ENCODE measurements at regions not wholly inside any gene's neighbourhood (a gene's known extent, or its start where the extent isn't known, plus 50 kb on each side); places are given as distances from the start of the nearest gene placed in this dataset.

DNA sequence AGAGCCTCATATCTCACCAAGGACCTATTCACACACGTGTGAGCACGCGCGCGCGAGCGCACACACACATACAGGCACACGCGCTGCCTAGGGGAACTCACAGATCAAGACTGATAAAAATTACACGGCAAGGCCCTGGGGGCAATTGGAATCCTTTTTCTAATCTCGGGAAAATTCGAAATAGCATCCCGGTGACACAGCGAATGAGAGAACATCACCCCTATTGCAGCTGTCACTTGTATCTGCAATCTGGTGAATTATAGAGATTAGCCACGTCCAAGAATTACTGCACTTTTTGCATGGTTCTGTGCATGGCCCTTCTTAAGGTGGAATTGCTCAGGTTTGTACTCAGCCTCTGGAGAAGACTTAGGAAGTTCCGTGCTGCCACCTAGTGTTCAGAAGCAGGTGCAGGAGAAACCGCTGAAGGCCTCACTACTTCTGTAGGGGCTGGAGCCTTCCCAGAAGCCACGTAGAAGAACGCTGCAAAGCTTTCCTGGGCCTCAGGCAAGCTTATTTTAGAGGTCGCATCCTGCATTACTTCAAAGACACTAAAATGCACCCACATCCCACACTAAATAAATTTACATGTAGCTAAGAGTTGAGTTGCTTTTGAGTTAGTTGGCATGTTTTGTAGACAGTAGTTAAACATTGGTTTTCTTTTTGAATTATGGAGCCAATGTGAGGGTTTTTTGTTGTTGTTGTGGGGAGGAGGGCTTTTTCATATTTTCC, 229.2 kb upstream of the CAMK1G start:
- Histone ChIP-seq H3K4me2 (ENCODE audit: low read depth, low read length, poor library complexity, severe bottlenecking) (no peak overlapping the region), H3K36me3 (ENCODE audit: insufficient read depth, low read length) (no peaks in the 10 kb centered on the region), H3K4me3 (ENCODE audit: low read length, poor library complexity, severe bottlenecking) (no peak overlapping the region), H3K4me1 (ENCODE audit: insufficient read depth, low read length, poor library complexity, severe bottlenecking) (no peaks in the 10 kb centered on the region), H4K20me1 (ENCODE audit: insufficient read depth, low read length, poor library complexity, severe bottlenecking) (no peaks in the 10 kb centered on the region), H2AFZ (ENCODE audit: low read length) (peak overlapping the region; percentile 36; the same call in 1 of the 2 replicates), H3F3A (ENCODE audit: low read depth) (no peaks in the 10 kb centered on the region), H3K9ac (ENCODE audit: low read depth, low read length, poor library complexity, severe bottlenecking) (no peak overlapping the region), H3K9me3 (ENCODE audit: insufficient read depth, low read depth, low read length) (no peaks in the 10 kb centered on the region), H3K9me2 (replicated peaks; ENCODE audit: low read depth, low read length) (no peaks in the 10 kb centered on the region), H3K27me3 (ENCODE audit: insufficient read depth, low read length, poor library complexity, severe bottlenecking) (no peaks in the 10 kb centered on the region), H3K79me2 (ENCODE audit: insufficient read depth, low read length) (no peaks in the 10 kb centered on the region)
- TF ChIP-seq CTCF (conservative IDR thresholded peaks at IDR 0.05; ENCODE audit: low read length) (peak; percentile 85), EZH2phosphoT487 (IDR thresholded peaks at IDR 0.05; ENCODE audit: borderline replicate concordance) (no peak)

DNA sequence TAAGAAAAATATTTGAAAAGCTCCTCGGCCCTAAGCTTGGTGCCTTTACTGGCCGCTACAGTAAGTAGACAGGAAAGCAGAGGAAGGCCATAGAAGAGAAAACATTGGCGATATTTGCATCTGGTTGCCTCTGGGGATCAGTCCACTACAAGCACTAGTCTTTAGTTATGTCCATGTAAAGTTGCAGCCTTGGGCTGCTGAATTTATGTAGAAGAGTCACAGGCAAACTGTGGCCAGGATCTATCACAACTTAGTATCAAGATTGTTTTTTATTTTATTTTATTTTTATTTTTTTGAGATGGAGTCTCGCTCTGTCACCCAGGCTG, 228.7 kb upstream of the CAMK1G start:
- TF ChIP-seq CTCF (conservative IDR thresholded peaks at IDR 0.05; ENCODE audit: low read length) (no peak), EZH2phosphoT487 (IDR thresholded peaks at IDR 0.05; ENCODE audit: borderline replicate concordance) (no peak)
- Histone ChIP-seq H3F3A (ENCODE audit: low read depth) (no peaks in the 10 kb centered on the region), H3K4me2 (ENCODE audit: low read depth, low read length, poor library complexity, severe bottlenecking) (no peak overlapping the region), H3K9me2 (replicated peaks; ENCODE audit: low read depth, low read length) (no peaks in the 10 kb centered on the region), H3K4me1 (ENCODE audit: insufficient read depth, low read length, poor library complexity, severe bottlenecking) (no peaks in the 10 kb centered on the region), H3K4me3 (ENCODE audit: low read length, poor library complexity, severe bottlenecking) (no peak overlapping the region), H2AFZ (ENCODE audit: low read length) (no peak overlapping the region; the same call in 1 of the 2 replicates), H3K9me3 (ENCODE audit: insufficient read depth, low read depth, low read length) (no peaks in the 10 kb centered on the region), H3K79me2 (ENCODE audit: insufficient read depth, low read length) (no peaks in the 10 kb centered on the region), H3K36me3 (ENCODE audit: insufficient read depth, low read length) (no peaks in the 10 kb centered on the region), H3K9ac (ENCODE audit: low read depth, low read length, poor library complexity, severe bottlenecking) (no peak overlapping the region), H4K20me1 (ENCODE audit: insufficient read depth, low read length, poor library complexity, severe bottlenecking) (no peaks in the 10 kb centered on the region), H3K27me3 (ENCODE audit: insufficient read depth, low read length, poor library complexity, severe bottlenecking) (no peaks in the 10 kb centered on the region)

GRCh38 chr1:209355415-209355814, 228.1 kb upstream of the CAMK1G start:
- H3F3A ChIP-seq (ENCODE audit: low read depth): no peaks in the 10 kb centered on the region
- no peaks in the 10 kb centered on the region for H3K9me3 ChIP-seq (ENCODE audit: insufficient read depth, low read depth, low read length)
- TF ChIP-seq CTCF (conservative IDR thresholded peaks at IDR 0.05; ENCODE audit: low read length) (no peak), EZH2phosphoT487 (IDR thresholded peaks at IDR 0.05; ENCODE audit: borderline replicate concordance) (no peak)
- H3K4me1 ChIP-seq (ENCODE audit: insufficient read depth, low read length, poor library complexity, severe bottlenecking): no peaks in the 10 kb centered on the region
- H2AFZ ChIP-seq (ENCODE audit: low read length): no peak overlapping the region
- H4K20me1 ChIP-seq (ENCODE audit: insufficient read depth, low read length, poor library complexity, severe bottlenecking): no peaks in the 10 kb centered on the region
- H3K79me2 ChIP-seq (ENCODE audit: insufficient read depth, low read length): no peaks in the 10 kb centered on the region
- no peaks in the 10 kb centered on the region for H3K36me3 ChIP-seq (ENCODE audit: insufficient read depth, low read length)
- H3K9me2 ChIP-seq (replicated peaks; ENCODE audit: low read depth, low read length): no peaks in the 10 kb centered on the region
- H3K4me3 ChIP-seq (ENCODE audit: low read length, poor library complexity, severe bottlenecking): no peak overlapping the region
- H3K9ac ChIP-seq (ENCODE audit: low read depth, low read length, poor library complexity, severe bottlenecking): no peak overlapping the region
- H3K4me2 ChIP-seq (ENCODE audit: low read depth, low read length, poor library complexity, severe bottlenecking): no peak overlapping the region
- no peaks in the 10 kb centered on the region for H3K27me3 ChIP-seq (ENCODE audit: insufficient read depth, low read length, poor library complexity, severe bottlenecking)

Measured in Loucy (cell line).